ENCODE measurements at regions not wholly inside any gene's neighbourhood (a gene's known extent, or its start where the extent isn't known, plus 50 kb on each side); places are given as distances from the start of the nearest gene placed in this dataset.

DNA sequence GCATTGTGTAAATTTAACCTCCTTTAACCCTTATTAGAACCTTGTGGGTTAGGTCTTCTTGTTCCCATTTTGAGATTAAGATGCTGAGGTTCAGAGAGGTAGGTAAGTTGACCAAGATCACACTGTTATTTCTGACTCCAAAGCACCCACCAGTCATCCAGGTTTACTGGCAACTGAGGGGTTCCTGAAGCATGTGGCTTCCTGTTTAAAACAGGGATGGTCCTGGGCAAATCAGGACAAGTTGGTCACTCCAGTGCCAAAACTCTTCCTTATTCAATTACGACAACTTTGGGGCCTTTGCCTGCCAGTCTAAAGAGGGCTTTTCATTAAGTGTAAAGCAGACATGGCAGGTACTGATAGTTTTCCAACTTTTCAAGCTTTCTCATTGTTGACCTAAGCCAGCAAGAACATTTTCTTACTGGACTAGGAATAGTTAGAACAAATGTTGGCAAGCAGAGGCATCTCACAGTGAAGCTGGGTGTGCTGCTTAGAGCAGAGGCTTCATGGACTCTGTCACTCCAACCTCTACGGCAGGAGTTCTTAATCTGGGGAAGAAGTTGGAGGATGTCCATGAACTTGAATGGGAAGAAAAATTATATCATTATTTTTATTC is 149.4 kb upstream of the ADAMTS9 start:
- Histone ChIP-seq H3K27me3 (no peaks in the 10 kb centered on the region), H3K4me3 (ENCODE audit: low read depth in 1 of 2, low read length in 1 of 2) (no peak overlapping the region), H3K9me3 (no peaks in the 10 kb centered on the region), H3K4me1 (ENCODE audit: control insufficient read depth in 1 of 2, insufficient read depth in 1 of 2, low read depth in 1 of 2, low read length in 1 of 2) (peaks cover 18 to 23% of the 10 kb centered on the region in 2 experiments), H3K27ac (peak overlapping the region; percentile 61), H3K36me3 (no peaks in the 10 kb centered on the region)
- TF ChIP-seq, protein P1, sequence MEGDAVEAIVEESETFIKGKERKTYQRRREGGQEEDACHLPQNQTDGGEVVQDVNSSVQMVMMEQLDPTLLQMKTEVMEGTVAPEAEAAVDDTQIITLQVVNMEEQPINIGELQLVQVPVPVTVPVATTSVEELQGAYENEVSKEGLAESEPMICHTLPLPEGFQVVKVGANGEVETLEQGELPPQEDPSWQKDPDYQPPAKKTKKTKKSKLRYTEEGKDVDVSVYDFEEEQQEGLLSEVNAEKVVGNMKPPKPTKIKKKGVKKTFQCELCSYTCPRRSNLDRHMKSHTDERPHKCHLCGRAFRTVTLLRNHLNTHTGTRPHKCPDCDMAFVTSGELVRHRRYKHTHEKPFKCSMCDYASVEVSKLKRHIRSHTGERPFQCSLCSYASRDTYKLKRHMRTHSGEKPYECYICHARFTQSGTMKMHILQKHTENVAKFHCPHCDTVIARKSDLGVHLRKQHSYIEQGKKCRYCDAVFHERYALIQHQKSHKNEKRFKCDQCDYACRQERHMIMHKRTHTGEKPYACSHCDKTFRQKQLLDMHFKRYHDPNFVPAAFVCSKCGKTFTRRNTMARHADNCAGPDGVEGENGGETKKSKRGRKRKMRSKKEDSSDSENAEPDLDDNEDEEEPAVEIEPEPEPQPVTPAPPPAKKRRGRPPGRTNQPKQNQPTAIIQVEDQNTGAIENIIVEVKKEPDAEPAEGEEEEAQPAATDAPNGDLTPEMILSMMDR (IDR thresholded peaks at IDR 0.05) = no peak

DNA sequence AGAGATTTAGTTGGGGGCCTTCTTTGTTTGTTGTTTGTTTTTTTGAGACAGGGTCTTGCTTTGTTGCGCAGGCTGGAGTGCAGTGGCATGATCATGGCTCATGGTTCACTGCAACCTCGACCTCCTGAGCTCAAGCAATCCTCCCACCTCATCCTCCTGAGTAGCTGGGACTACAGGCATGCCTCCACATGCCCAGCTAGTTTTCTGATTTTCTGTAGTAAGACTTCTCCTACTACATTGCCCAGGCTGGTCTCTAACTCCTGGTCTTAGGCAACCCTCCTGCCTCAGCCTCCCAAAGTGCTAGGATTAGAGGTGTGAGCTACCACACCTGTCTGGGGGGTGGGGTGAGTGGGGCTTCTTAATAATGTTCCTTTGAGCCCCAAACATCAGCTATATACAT is 148.3 kb upstream of the ADAMTS9 start:
- TF ChIP-seq, protein P1 (IDR thresholded peaks at IDR 0.05) = no peak
- no peaks in the 10 kb centered on the region for H3K27me3 ChIP-seq
- no peak overlapping the region for H3K4me3 ChIP-seq (ENCODE audit: low read depth in 1 of 2, low read length in 1 of 2)
- no peaks in the 10 kb centered on the region for H3K36me3 ChIP-seq
- no peaks in the 10 kb centered on the region for H3K9me3 ChIP-seq
- no peak overlapping the region for H3K27ac ChIP-seq
- H3K4me1 ChIP-seq (ENCODE audit: control insufficient read depth in 1 of 2, insufficient read depth in 1 of 2, low read depth in 1 of 2, low read length in 1 of 2) = peaks cover 18 to 23% of the 10 kb centered on the region in 2 experiments

DNA sequence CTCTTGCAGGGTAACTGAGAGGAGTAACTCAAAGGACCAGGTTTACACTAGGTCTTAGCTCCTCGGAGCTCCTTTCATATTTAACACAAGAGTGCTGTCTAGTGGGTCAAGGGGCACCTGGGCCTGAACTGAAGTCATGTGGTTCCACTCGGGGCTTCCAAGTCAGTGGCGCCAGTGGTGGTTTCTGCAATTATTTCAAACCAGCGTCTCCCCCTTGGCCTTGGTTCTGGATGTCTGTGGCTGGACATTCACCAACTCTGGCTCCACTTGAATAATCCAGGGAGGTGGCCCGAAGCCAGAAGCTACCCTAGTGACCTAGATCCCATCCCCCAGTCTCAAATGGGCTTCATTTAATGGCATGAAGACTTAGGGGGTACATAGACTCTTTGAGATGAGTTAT is 144.3 kb upstream of the ADAMTS9 start:
- Histone ChIP-seq H3K27me3 (no peaks in the 10 kb centered on the region), H3K4me3 (ENCODE audit: low read depth in 1 of 2, low read length in 1 of 2) (no peak overlapping the region), H3K9me3 (no peaks in the 10 kb centered on the region), H3K36me3 (no peaks in the 10 kb centered on the region), H3K27ac (no peak overlapping the region), H3K4me1 (ENCODE audit: control insufficient read depth in 1 of 2, insufficient read depth in 1 of 2, low read depth in 1 of 2, low read length in 1 of 2) (peaks cover 15 to 31% of the 10 kb centered on the region in 2 experiments)
- TF ChIP-seq, protein P1 (IDR thresholded peaks at IDR 0.05) = no peak

DNA sequence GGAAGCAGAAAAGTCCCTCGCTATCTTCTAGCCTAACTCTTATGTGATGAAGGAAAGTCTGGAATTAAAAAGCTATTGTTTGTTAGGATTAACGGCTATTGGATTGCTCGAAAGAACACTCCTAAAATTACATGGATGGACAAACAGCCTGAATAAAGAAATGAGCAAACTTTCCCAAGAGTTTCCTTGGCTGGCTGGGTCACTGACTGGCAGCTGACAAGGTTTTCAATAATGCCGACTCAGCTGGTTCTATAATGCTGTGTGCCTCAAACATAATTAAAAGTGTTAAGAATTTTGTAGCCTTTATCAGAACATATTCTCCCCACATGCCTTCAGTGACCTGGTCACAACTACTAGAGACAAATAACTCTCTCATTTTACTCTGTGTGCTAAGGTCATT is 142.9 kb upstream of the ADAMTS9 start:
- no peaks in the 10 kb centered on the region for H3K9me3 ChIP-seq
- TF ChIP-seq, protein P1 (IDR thresholded peaks at IDR 0.05) = no peak
- no peak overlapping the region for H3K4me3 ChIP-seq (ENCODE audit: low read depth in 1 of 2, low read length in 1 of 2)
- H3K27ac ChIP-seq = no peak overlapping the region
- H3K27me3 ChIP-seq = no peaks in the 10 kb centered on the region
- H3K4me1 ChIP-seq (ENCODE audit: control insufficient read depth in 1 of 2, insufficient read depth in 1 of 2, low read depth in 1 of 2, low read length in 1 of 2) = peaks cover 24 to 41% of the 10 kb centered on the region in 2 experiments
- H3K36me3 ChIP-seq = no peaks in the 10 kb centered on the region

DNA sequence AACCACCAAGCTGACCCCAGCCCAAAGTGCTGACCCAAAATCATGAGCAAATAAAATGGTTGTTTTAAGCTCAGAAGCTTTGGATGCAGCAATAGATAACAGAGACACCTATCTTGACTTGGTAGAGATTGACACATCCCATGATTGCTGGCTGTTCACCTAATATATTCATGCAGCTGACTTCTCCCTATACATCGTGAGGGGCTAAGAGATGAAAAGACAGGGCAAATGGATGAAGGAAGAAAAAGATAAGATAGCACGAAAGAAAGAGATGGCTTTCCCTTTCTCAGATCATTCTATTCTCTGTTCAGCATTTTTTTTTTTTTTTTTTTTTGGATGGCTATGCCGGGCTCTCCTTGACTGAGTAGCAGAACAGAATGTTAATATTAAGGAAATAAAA is 141.5 kb upstream of the ADAMTS9 start:
- Histone ChIP-seq H3K4me1 (ENCODE audit: control insufficient read depth in 1 of 2, insufficient read depth in 1 of 2, low read depth in 1 of 2, low read length in 1 of 2) (peaks cover 33 to 55% of the 10 kb centered on the region in 2 experiments), H3K36me3 (no peaks in the 10 kb centered on the region), H3K4me3 (ENCODE audit: low read depth in 1 of 2, low read length in 1 of 2) (no peak overlapping the region), H3K27me3 (no peaks in the 10 kb centered on the region), H3K9me3 (no peaks in the 10 kb centered on the region), H3K27ac (peak overlapping the region; percentile 52)
- TF ChIP-seq, protein P1 (IDR thresholded peaks at IDR 0.05) = no peak

Data from neutrophil (primary cell).